IMR-90 (cell line): ENCODE measurements at regions not wholly inside any gene's neighbourhood (a gene's known extent, or its start where the extent isn't known, plus 50 kb on each side); places are given as distances from the start of the nearest gene placed in this dataset.

ENCODE experiments used
- ATAC-seq: fragments of 200-7000 bp; cut with Tn5 transposase; 2 replicates; pipeline ENCODE4 v1.9.1; 2020; ENCODE audit warnings: low read depth, mild to moderate bottlenecking, moderate library complexity
- BruUV-seq: library from RNA; stranded (reverse); fragments of 400-500 nt; replicated peaks from 2 replicates; lab custom pipeline; 2021; lab: Mats Ljungman, UMichigan
- CTCF ChIA-PET: fragments of 300-600 bp; formaldehyde crosslinking; extraction: SDS; loops from one replicate; lab custom pipeline; 2021; ENCODE audit warnings: antibody characterized with exemption; lab: Yijun Ruan, JAX
- POLR2A ChIA-PET: fragments of 300-600 bp; sonication (Branson Sonifier 250); formaldehyde crosslinking; loops from one replicate; lab custom pipeline; 2022; ENCODE audit warnings: antibody characterized with exemption; ENCODE audit not compliant: unreplicated experiment; lab: Charles Lee
- DNase-seq: peaks from one replicate; pipeline ENCODE4 v3.0.0; 2013
- H2AFZ ChIP-seq: replicated peaks from 2 replicates; pipeline ENCODE3; 2013; ENCODE audit warnings: low read length, mild to moderate bottlenecking; ENCODE audit not compliant: poor library complexity
- H2AK5ac ChIP-seq: 2 replicates; pipeline ENCODE4 v1.6.1; 2013; ENCODE audit warnings: low read depth, low read length, inconsistent platforms
- H2AK9ac ChIP-seq: replicated peaks from 2 replicates; pipeline ENCODE3; 2013; ENCODE audit warnings: mild to moderate bottlenecking, low read depth, low read length, moderate library complexity; ENCODE audit not compliant: poor library complexity
- H2BK120ac ChIP-seq: 2 replicates; pipeline ENCODE4 v1.6.1; 2013; ENCODE audit warnings: low read depth, low read length, inconsistent platforms
- H2BK15ac ChIP-seq: 3 replicates; pipeline ENCODE4 v1.6.1; 2013; ENCODE audit warnings: low read depth, low read length, inconsistent platforms
- H2BK20ac ChIP-seq: 2 replicates; pipeline ENCODE4 v1.6.1; 2013; ENCODE audit warnings: low read depth, mild to moderate bottlenecking, inconsistent platforms, low read length, moderate library complexity
- H2BK5ac ChIP-seq: 2 replicates; pipeline ENCODE4 v1.6.1; 2013; ENCODE audit warnings: mild to moderate bottlenecking, low read depth, low read length, inconsistent platforms; ENCODE audit not compliant: poor library complexity, severe bottlenecking
- H3K14ac ChIP-seq: replicated peaks from 2 replicates; pipeline ENCODE4 v1.6.1; 2013; ENCODE audit warnings: low read depth, low read length, inconsistent platforms
- H3K18ac ChIP-seq: 2 replicates; pipeline ENCODE4 v1.6.1; 2013; ENCODE audit warnings: low read depth, low read length, control low read depth
- H3K23ac ChIP-seq: 2 replicates; pipeline ENCODE4 v1.6.1; 2013; ENCODE audit warnings: low read depth, low read length, inconsistent platforms
- H3K27ac ChIP-seq: 2 replicates; pipeline ENCODE4 v1.5.1; 2013; ENCODE audit warnings: mild to moderate bottlenecking, control low read depth, low read length; ENCODE audit not compliant: insufficient read depth
- H3K27me3 ChIP-seq: 2 replicates; pipeline ENCODE4 v1.6.1; 2013; ENCODE audit warnings: low read length; ENCODE audit not compliant: control insufficient read depth, insufficient read depth
- H3K36me3 ChIP-seq: 2 replicates; pipeline ENCODE4 v1.6.1; 2013; ENCODE audit warnings: low read length, mixed read lengths; ENCODE audit not compliant: control insufficient read depth, insufficient read depth
- H3K4ac ChIP-seq: 2 replicates; pipeline ENCODE4 v1.6.1; 2013; ENCODE audit warnings: low read depth, low read length, inconsistent platforms
- H3K4me1 ChIP-seq: 2 replicates; pipeline ENCODE4 v1.6.1; 2013; ENCODE audit warnings: low read length, mixed read lengths; ENCODE audit not compliant: control insufficient read depth, insufficient read depth
- H3K4me2 ChIP-seq: 2 replicates; pipeline ENCODE4 v1.6.1; 2013; ENCODE audit warnings: low read depth, mild to moderate bottlenecking, control low read depth, low read length, moderate library complexity
- H3K4me3 ChIP-seq: 2 replicates; pipeline ENCODE4 v1.5.1; 2013; ENCODE audit warnings: low read depth, mild to moderate bottlenecking, control low read depth, low read length, moderate library complexity; ENCODE audit not compliant: insufficient read depth
- H3K56ac ChIP-seq: 2 replicates; pipeline ENCODE4 v1.6.1; 2013; ENCODE audit warnings: low read length, inconsistent platforms; ENCODE audit not compliant: insufficient read depth; ENCODE audit errors: extremely low read depth
- H3K79me1 ChIP-seq, 2 experiments: 2 replicates each; pipeline ENCODE4 v1.6.1; 2013; ENCODE audit warnings: low read length in 2 of 2, inconsistent platforms in 1 of 2, low read depth in 1 of 2
- H3K9ac ChIP-seq: 2 replicates; pipeline ENCODE4 v1.6.1; 2013; ENCODE audit warnings: low read depth, low read length, control low read depth
- H3K9me1 ChIP-seq: 2 replicates; pipeline ENCODE4 v1.6.1; 2013; ENCODE audit warnings: low read length, inconsistent platforms; ENCODE audit not compliant: insufficient read depth
- H3K9me3 ChIP-seq: 2 replicates; pipeline ENCODE4 v1.6.1; 2013; ENCODE audit warnings: low read length; ENCODE audit not compliant: control insufficient read depth, insufficient read depth
- H4K20me1 ChIP-seq: 2 replicates; pipeline ENCODE4 v1.6.1; 2013; ENCODE audit warnings: low read length, inconsistent platforms; ENCODE audit not compliant: insufficient read depth
- H4K5ac ChIP-seq: 2 replicates; pipeline ENCODE4 v1.6.1; 2013; ENCODE audit warnings: mild to moderate bottlenecking, low read depth, low read length, control low read depth
- H4K8ac ChIP-seq, 2 experiments: 2 replicates each; pipeline ENCODE4 v1.6.1; 2013; ENCODE audit warnings: low read depth in 2 of 2, low read length in 2 of 2, control low read depth in 1 of 2, inconsistent platforms in 1 of 2
- H4K91ac ChIP-seq: 2 replicates; pipeline ENCODE4 v1.6.1; 2013; ENCODE audit warnings: low read depth, low read length, inconsistent platforms; ENCODE audit not compliant: insufficient read depth
- BHLHE40 ChIP-seq: fragments of 150-350 bp; IDR thresholded peaks from 2 replicates; pipeline ENCODE4 v1.6.1; 2016; ENCODE audit warnings: mild to moderate bottlenecking, low read depth, low read length
- CHD1 ChIP-seq: IDR thresholded peaks from 2 replicates; pipeline ENCODE4 v1.6.1; 2012; ENCODE audit warnings: low read depth, low read length, improper control_type of control experiment
- FOS ChIP-seq: fragments of 150-350 bp; IDR thresholded peaks from 2 replicates; pipeline ENCODE4 v1.6.1; 2016; ENCODE audit warnings: low read depth, low read length
- MAFK ChIP-seq: IDR thresholded peaks from 2 replicates; pipeline ENCODE4 v1.6.1; 2012; ENCODE audit warnings: low read depth, low read length, improper control_type of control experiment
- MAZ ChIP-seq: IDR thresholded peaks from 2 replicates; pipeline ENCODE4 v1.6.1; 2012; ENCODE audit warnings: low read depth, mild to moderate bottlenecking, low read length, improper control_type of control experiment, moderate library complexity, borderline replicate concordance
- MXI1 ChIP-seq: IDR thresholded peaks from 2 replicates; pipeline ENCODE4 v1.6.1; 2012; ENCODE audit warnings: low read depth, mild to moderate bottlenecking, low read length, moderate library complexity, borderline replicate concordance
- NFE2L2 ChIP-seq: fragments of 150-350 bp; IDR thresholded peaks from 2 replicates; pipeline ENCODE4 v1.6.1; 2016; ENCODE audit warnings: low read depth, mild to moderate bottlenecking, low read length
- POLR2A ChIP-seq: IDR thresholded peaks from 2 replicates; pipeline ENCODE4 v1.6.1; 2012; ENCODE audit warnings: mild to moderate bottlenecking, low read depth, low read length
- RCOR1 ChIP-seq: IDR thresholded peaks from 2 replicates; pipeline ENCODE4 v1.6.1; 2012; ENCODE audit warnings: mild to moderate bottlenecking, low read length, improper control_type of control experiment; ENCODE audit not compliant: insufficient replicate concordance
- dilution Hi-C: fragments of 300-500 bp; cut with HindIII; formaldehyde crosslinking; loops from one replicate; pipeline ENCODE4 v1.14.3; 2018; ENCODE audit warnings: low sequenced_read_pairs; ENCODE audit not compliant: unreplicated experiment
- in situ Hi-C: fragments of 300-500 bp; cut with MboI; formaldehyde crosslinking; loops from 3 replicates; pipeline ENCODE4 v1.14.3; 2019; ENCODE audit warnings: low sequenced_read_pairs, inconsistent platforms, mixed read lengths
- intact Hi-C: fragments of 100-400 bp; cut with micrococcal nuclease; formaldehyde crosslinking; loops from 2 replicates; pipeline ENCODE4 v1.10.0; 2022
- TF ChIP-seq, protein P1 (sequence below): conservative IDR thresholded peaks from 2 replicates; pipeline ENCODE4 v1.5.1; 2012; ENCODE audit warnings: mild to moderate bottlenecking, low read depth, low read length, improper control_type of control experiment
- TF ChIP-seq, protein P2 (sequence below): fragments of 150-350 bp; IDR thresholded peaks from 2 replicates; pipeline ENCODE4 v1.6.1; 2017; ENCODE audit warnings: mild to moderate bottlenecking, antibody characterized with exemption, low read length, low read depth
- TF ChIP-seq, protein P3 (sequence below): fragments of 150-350 bp; IDR thresholded peaks from 2 replicates; pipeline ENCODE4 v1.6.1; 2016; ENCODE audit warnings: low read depth, mild to moderate bottlenecking, low read length, moderate library complexity, borderline replicate concordance

DNA sequence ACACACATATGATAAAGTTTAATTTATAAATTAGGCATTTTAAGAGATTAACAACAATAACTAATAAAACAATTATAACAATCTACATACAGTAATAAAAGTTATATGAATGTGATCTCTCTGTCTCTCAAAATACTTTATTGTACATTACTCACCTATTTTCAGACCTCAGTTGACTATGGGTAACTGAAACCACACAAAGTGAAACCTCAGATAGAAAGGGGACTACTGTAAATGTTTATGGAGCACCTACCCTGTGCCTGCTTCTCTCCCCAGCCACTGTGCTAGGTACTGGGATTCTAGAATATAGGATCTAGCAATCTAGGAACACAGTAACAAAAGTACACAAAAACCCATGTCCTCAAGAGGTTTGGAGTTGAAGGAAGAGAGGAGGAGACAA lies 63.4 kb upstream of the BTN3A2 start:
- DNase-seq (no peak), ATAC-seq (no peak)
- Histone ChIP-seq H3K79me1 (no peaks in the 10 kb centered on the region), H3K4ac (no peak overlapping the region), H4K5ac (no peak overlapping the region), H3K9me1 (no peaks in the 10 kb centered on the region; the same call in 1 of the 2 replicates), H3K27ac (no peak overlapping the region), H3K27me3 (no peaks in the 10 kb centered on the region), H3K9ac (no peak overlapping the region), H2AK5ac (no peak overlapping the region), H3K23ac (no peak overlapping the region), H4K20me1 (no peaks in the 10 kb centered on the region; the same call in 1 of the 2 replicates), H4K91ac (no peak overlapping the region), H3K18ac (no peak overlapping the region), H4K8ac (no peak overlapping the region), H3K36me3 (no peaks in the 10 kb centered on the region), H3K14ac (no peak overlapping the region), H2AFZ (no peak overlapping the region), H3K4me2 (no peak overlapping the region), H2BK15ac (no peak overlapping the region), H2BK20ac (no peak overlapping the region), H2BK120ac (no peak overlapping the region), H3K9me3 (no peaks in the 10 kb centered on the region), H3K4me3 (no peak overlapping the region), H2AK9ac (no peak overlapping the region), H3K4me1 (no peaks in the 10 kb centered on the region), H3K56ac (no peak overlapping the region), H2BK5ac (no peak overlapping the region)
- ChIA-PET CTCF (no interaction called here), POLR2A (no interaction called here)
- intact Hi-C loops (no loop called here), in situ Hi-C loops (loop anchor here (25.0 kb wide), 1 partner anchor 1511 kb away; a partner anchor contains a TSS), dilution Hi-C loops (no loop called here)
- no TSS peak for BruUV-seq
- TF ChIP-seq FOS (no peak), MAFK (no peak), MXI1 (no peak), RCOR1 (no peak), NFE2L2 (no peak), MAZ (no peak), POLR2A (no peak), CHD1 (no peak), BHLHE40 (no peak)
- TF ChIP-seq, protein P1, sequence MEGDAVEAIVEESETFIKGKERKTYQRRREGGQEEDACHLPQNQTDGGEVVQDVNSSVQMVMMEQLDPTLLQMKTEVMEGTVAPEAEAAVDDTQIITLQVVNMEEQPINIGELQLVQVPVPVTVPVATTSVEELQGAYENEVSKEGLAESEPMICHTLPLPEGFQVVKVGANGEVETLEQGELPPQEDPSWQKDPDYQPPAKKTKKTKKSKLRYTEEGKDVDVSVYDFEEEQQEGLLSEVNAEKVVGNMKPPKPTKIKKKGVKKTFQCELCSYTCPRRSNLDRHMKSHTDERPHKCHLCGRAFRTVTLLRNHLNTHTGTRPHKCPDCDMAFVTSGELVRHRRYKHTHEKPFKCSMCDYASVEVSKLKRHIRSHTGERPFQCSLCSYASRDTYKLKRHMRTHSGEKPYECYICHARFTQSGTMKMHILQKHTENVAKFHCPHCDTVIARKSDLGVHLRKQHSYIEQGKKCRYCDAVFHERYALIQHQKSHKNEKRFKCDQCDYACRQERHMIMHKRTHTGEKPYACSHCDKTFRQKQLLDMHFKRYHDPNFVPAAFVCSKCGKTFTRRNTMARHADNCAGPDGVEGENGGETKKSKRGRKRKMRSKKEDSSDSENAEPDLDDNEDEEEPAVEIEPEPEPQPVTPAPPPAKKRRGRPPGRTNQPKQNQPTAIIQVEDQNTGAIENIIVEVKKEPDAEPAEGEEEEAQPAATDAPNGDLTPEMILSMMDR = no peak
- TF ChIP-seq, protein P2, sequence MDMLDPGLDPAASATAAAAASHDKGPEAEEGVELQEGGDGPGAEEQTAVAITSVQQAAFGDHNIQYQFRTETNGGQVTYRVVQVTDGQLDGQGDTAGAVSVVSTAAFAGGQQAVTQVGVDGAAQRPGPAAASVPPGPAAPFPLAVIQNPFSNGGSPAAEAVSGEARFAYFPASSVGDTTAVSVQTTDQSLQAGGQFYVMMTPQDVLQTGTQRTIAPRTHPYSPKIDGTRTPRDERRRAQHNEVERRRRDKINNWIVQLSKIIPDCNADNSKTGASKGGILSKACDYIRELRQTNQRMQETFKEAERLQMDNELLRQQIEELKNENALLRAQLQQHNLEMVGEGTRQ = no peak
- TF ChIP-seq, protein P3, sequence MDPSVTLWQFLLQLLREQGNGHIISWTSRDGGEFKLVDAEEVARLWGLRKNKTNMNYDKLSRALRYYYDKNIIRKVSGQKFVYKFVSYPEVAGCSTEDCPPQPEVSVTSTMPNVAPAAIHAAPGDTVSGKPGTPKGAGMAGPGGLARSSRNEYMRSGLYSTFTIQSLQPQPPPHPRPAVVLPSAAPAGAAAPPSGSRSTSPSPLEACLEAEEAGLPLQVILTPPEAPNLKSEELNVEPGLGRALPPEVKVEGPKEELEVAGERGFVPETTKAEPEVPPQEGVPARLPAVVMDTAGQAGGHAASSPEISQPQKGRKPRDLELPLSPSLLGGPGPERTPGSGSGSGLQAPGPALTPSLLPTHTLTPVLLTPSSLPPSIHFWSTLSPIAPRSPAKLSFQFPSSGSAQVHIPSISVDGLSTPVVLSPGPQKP = no peak
